Lung (tissue), 11 donors: ENCODE measurements at regions not wholly inside any gene's neighbourhood (a gene's known extent, or its start where the extent isn't known, plus 50 kb on each side); places are given as distances from the start of the nearest gene placed in this dataset.

Source experiments
- ATAC-seq: fragments of 200-7000 bp; cut with Tn5 transposase; one replicate; pipeline ENCODE4 v1.9.1; 2020; ENCODE audit warnings: moderate number of reproducible peaks; ENCODE audit not compliant: insufficient read depth, low FRiP score
- DNase-seq, 3 donors: peaks; one replicate each; pipeline ENCODE4 v3.0.0-alpha.2; 2013 to 2017
- H3K27ac ChIP-seq, 2 donors: one replicate each; pipeline ENCODE4 v1.5.1; 2013; ENCODE audit warnings: mild to moderate bottlenecking in 2 of 2, moderate library complexity in 2 of 2, control low read depth in 1 of 2, inconsistent platforms in 1 of 2, low read depth in 1 of 2, low read length in 1 of 2
- H3K27me3 ChIP-seq, 3 donors: one replicate each; pipeline ENCODE4 v1.5.1; 2013; ENCODE audit warnings: low read length in 2 of 3; ENCODE audit not compliant: control insufficient read depth in 3 of 3, insufficient read depth in 3 of 3
- H3K36me3 ChIP-seq, 4 donors: one replicate each; pipeline ENCODE4 v1.5.1; 2013; ENCODE audit warnings: low read length in 4 of 4, mild to moderate bottlenecking in 1 of 4, moderate library complexity in 1 of 4; ENCODE audit not compliant: control insufficient read depth in 4 of 4, insufficient read depth in 4 of 4
- H3K4me1 ChIP-seq, 5 donors: one replicate each; pipeline ENCODE4 v1.5.1; 2013; ENCODE audit warnings: low read length in 5 of 5, mild to moderate bottlenecking in 2 of 5, moderate library complexity in 1 of 5; ENCODE audit not compliant: control insufficient read depth in 5 of 5, insufficient read depth in 5 of 5
- H3K4me3 ChIP-seq: one replicate; pipeline ENCODE4 v1.5.1; 2013; ENCODE audit warnings: mild to moderate bottlenecking, control low read depth, moderate library complexity
- H3K9ac ChIP-seq, 2 donors: one replicate each; pipeline ENCODE4 v1.5.1; 2013; ENCODE audit warnings: low read length in 2 of 2, control low read depth in 1 of 2; ENCODE audit not compliant: insufficient read depth in 1 of 2
- H3K9me3 ChIP-seq, 4 donors: one replicate each; pipeline ENCODE4 v1.5.1; 2013; ENCODE audit warnings: low read length in 3 of 4, mild to moderate bottlenecking in 1 of 4, moderate library complexity in 1 of 4; ENCODE audit not compliant: control insufficient read depth in 4 of 4, insufficient read depth in 3 of 4
- WGBS, 2 donors: extraction: QIAGEN DNeasy Blood & Tissue Kit; methylation state at CpG; one replicate each; pipeline ENCODE4 v1.1.7; 2013; 5-methylcytosine and 5-hydroxymethylcytosine counted together
- TF ChIP-seq, protein P1 (sequence below): IDR thresholded peaks from 2 replicates; pipeline ENCODE4 v1.5.1; 2012; ENCODE audit warnings: mild to moderate bottlenecking; ENCODE audit errors: control extremely low read depth, extremely low read depth
- donor health status: control.
- donor health status: control.
- donor health status: Bipolar disorder and iron deficiency.
- donor health status: healthy.
- donor health status: DM: yes; HTN: yes; CAD: no.

- ATAC-seq = no peak
- Histone ChIP-seq H3K4me3 (no peak overlapping the region), H3K4me1 (peaks cover 0 to 16% (median 0%) of the 10 kb centered on the region in 5 donors), H3K9ac (no peak overlapping the region), H3K9me3 (no peaks in the 10 kb centered on the region), H3K27ac (no peak overlapping the region), H3K36me3 (no peaks in the 10 kb centered on the region), H3K27me3 (no peaks in the 10 kb centered on the region)
- 56 to 64% methylated on average over 8 of the region's 8 CpGs for WGBS, 2 donors
- TF ChIP-seq, protein P1, sequence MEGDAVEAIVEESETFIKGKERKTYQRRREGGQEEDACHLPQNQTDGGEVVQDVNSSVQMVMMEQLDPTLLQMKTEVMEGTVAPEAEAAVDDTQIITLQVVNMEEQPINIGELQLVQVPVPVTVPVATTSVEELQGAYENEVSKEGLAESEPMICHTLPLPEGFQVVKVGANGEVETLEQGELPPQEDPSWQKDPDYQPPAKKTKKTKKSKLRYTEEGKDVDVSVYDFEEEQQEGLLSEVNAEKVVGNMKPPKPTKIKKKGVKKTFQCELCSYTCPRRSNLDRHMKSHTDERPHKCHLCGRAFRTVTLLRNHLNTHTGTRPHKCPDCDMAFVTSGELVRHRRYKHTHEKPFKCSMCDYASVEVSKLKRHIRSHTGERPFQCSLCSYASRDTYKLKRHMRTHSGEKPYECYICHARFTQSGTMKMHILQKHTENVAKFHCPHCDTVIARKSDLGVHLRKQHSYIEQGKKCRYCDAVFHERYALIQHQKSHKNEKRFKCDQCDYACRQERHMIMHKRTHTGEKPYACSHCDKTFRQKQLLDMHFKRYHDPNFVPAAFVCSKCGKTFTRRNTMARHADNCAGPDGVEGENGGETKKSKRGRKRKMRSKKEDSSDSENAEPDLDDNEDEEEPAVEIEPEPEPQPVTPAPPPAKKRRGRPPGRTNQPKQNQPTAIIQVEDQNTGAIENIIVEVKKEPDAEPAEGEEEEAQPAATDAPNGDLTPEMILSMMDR = no peak
- no peak for DNase-seq
Measured at GRCh38 chr5:167447466-167448375, 843.7 kb upstream of the WWC1 start.

DNA sequence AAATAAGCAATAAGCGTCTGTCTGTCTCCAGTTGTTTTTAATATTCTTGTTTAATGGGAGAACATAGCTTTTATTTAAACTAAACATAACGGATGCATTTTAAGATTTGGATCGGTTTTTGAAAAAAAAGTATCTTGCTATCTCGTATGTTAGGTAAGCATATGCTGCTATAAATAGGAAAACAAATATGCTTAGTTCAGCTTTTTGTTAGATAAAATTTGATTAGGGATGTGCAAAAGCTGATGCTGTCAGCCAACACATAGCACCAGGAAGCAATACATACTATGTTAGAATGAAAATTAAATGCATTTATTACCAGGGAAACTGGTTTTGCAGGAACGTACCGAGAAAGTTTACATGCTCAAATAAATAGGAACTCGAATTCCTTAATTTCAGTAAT is 843.1 kb upstream of the WWC1 start:
- DNase-seq (peak in 2 of 3 donors; percentile 14 to 17), ATAC-seq (no peak)
- H3K4me1 ChIP-seq = peaks cover 0 to 16% (median 0%) of the 10 kb centered on the region in 5 donors
- H3K27me3 ChIP-seq = no peaks in the 10 kb centered on the region
- no peak overlapping the region for H3K27ac ChIP-seq
- H3K4me3 ChIP-seq = no peak overlapping the region
- TF ChIP-seq, protein P1 = no peak
- no peaks in the 10 kb centered on the region for H3K9me3 ChIP-seq
- H3K36me3 ChIP-seq = no peaks in the 10 kb centered on the region
- H3K9ac ChIP-seq = no peak overlapping the region
- WGBS, 2 donors = 53 to 64% methylated on average over 7 of the region's 7 CpGs

DNA sequence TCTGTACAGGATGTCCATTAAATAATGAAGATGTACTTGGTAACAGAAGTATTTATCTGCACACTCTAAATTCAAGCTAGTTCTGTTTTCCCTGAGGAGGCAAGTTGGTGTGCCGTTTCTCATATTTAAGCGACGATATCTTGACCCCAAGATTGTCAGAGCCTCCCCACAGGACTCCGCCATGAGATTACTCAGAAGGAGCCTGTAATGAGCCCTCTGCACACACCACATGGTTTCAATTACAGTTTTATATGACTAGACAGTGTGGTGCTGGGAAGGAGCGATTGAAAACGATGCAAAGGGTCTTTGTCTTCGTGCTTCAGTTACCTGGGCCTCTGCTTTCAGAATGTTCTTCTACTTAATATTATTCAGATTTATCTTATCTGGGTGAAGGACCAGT is 840.4 kb upstream of the WWC1 start:
- H3K4me1 ChIP-seq = peaks cover 0 to 16% (median 0%) of the 10 kb centered on the region in 5 donors
- H3K9ac ChIP-seq = no peak overlapping the region
- ATAC-seq = no peak
- no peaks in the 10 kb centered on the region for H3K36me3 ChIP-seq
- H3K9me3 ChIP-seq = no peaks in the 10 kb centered on the region
- TF ChIP-seq, protein P1 = no peak
- H3K4me3 ChIP-seq = no peak overlapping the region
- 89 to 94% methylated on average over 7 of the region's 7 CpGs for WGBS, 2 donors
- DNase-seq = no peak
- H3K27ac ChIP-seq = no peak overlapping the region
- H3K27me3 ChIP-seq = no peaks in the 10 kb centered on the region
